ENCODE measurements at regions not wholly inside any gene's neighbourhood (a gene's known extent, or its start where the extent isn't known, plus 50 kb on each side); places are given as distances from the start of the nearest gene placed in this dataset.

DNA sequence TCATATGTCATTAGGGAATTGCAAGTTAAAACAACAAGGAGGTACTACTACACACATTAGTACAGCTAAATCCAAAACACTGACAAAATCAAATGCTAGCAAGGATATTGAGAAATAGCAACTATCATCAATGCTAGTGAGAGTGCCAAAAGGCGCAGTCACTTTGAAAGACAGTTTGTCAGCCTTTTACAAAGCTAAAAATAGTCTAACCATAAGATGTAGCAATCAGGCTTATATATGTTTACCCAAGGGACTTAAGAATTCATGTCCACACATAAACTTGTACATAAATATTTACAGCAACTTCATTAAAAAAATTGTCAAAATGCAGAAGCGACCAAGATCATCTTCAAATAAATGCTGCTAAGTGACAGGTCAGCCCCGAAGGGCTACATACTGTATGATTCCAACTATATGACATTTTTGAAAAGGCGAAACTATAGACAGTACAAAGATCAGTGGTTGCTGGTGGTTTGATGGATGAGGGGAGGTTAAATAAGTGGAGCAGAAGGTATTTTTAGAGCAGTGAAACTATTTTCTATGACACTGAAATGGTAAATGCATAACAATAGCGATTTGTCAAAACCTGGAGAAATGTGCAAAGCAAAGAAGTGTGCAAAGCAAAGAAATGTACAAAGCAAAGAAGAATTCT lies 704.8 kb downstream of the ARAP2 start:
- TF ChIP-seq, protein P1, sequence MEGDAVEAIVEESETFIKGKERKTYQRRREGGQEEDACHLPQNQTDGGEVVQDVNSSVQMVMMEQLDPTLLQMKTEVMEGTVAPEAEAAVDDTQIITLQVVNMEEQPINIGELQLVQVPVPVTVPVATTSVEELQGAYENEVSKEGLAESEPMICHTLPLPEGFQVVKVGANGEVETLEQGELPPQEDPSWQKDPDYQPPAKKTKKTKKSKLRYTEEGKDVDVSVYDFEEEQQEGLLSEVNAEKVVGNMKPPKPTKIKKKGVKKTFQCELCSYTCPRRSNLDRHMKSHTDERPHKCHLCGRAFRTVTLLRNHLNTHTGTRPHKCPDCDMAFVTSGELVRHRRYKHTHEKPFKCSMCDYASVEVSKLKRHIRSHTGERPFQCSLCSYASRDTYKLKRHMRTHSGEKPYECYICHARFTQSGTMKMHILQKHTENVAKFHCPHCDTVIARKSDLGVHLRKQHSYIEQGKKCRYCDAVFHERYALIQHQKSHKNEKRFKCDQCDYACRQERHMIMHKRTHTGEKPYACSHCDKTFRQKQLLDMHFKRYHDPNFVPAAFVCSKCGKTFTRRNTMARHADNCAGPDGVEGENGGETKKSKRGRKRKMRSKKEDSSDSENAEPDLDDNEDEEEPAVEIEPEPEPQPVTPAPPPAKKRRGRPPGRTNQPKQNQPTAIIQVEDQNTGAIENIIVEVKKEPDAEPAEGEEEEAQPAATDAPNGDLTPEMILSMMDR (conservative IDR thresholded peaks at IDR 0.05; ENCODE audit: low read depth, low read length): no peak
- TF ChIP-seq EZH2 (IDR thresholded peaks at IDR 0.05; ENCODE audit: borderline replicate concordance, low read depth, low read length, poor library complexity, severe bottlenecking): no peak
